HL-60 (cell line): ENCODE measurements at regions not wholly inside any gene's neighbourhood (a gene's known extent, or its start where the extent isn't known, plus 50 kb on each side); places are given as distances from the start of the nearest gene placed in this dataset.

Source experiments
- DNase-seq, 2 experiments: peaks; one replicate each; pipeline ENCODE4 v3.0.0-alpha.2; 2010 to 2020; ENCODE audit warnings: low read depth in 1 of 2, low spot score in 1 of 2
- H3K27ac ChIP-seq: fragments of 250-450 bp; sonication (Bioruptor Pico); replicated peaks from 2 replicates; pipeline ENCODE4 v1.5.1; 2020; ENCODE audit warnings: mild to moderate bottlenecking, moderate library complexity
- H3K27me3 ChIP-seq: fragments of 250-450 bp; sonication (Bioruptor Pico); 2 replicates; pipeline ENCODE4 v1.5.1; 2021; ENCODE audit warnings: mild to moderate bottlenecking, moderate library complexity; ENCODE audit not compliant: insufficient read depth, poor library complexity, severe bottlenecking
- H3K4me3 ChIP-seq: replicated peaks from 2 replicates; pipeline ENCODE4 v1.5.1; 2011; ENCODE audit warnings: mild to moderate bottlenecking, control low read depth, low read length; ENCODE audit not compliant: insufficient read depth
- CTCF ChIP-seq: IDR thresholded peaks from one replicate; pipeline ENCODE4 v1.5.1; 2011; ENCODE audit warnings: low read length, control low read depth, inconsistent platforms; ENCODE audit not compliant: insufficient read depth
- GABPA ChIP-seq: IDR thresholded peaks from 2 replicates; pipeline ENCODE4 v1.6.1; 2012; ENCODE audit warnings: low read depth
- POLR2AphosphoS5 ChIP-seq: IDR thresholded peaks from 2 replicates; pipeline ENCODE4 v1.6.1; 2012; ENCODE audit warnings: low read depth
- REST ChIP-seq: IDR thresholded peaks from 2 replicates; pipeline ENCODE4 v1.6.1; 2012; ENCODE audit warnings: low read depth; ENCODE audit not compliant: insufficient replicate concordance
- SPI1 ChIP-seq: IDR thresholded peaks from 2 replicates; pipeline ENCODE4 v1.6.1; 2012; ENCODE audit warnings: low read depth, mild to moderate bottlenecking, borderline replicate concordance

GRCh38 chr4:31341601-31342359, 621.6 kb downstream of the PCDH7 start:
- no peak overlapping the region for H3K27ac ChIP-seq
- DNase-seq = no peak

GRCh38 chr4:31343061-31343460, 622.9 kb downstream of the PCDH7 start:
- no peak for DNase-seq
- no peak overlapping the region for H3K27ac ChIP-seq
- TF ChIP-seq GABPA (no peak), CTCF (no peak), REST (no peak), SPI1 (no peak), POLR2AphosphoS5 (no peak)
- no peak overlapping the region for H3K4me3 ChIP-seq
- H3K27me3 ChIP-seq = no peaks in the 10 kb centered on the region

More at GRCh38 chr4:31341601-31342359, 621.6 kb downstream of the PCDH7 start:
- Histone ChIP-seq H3K27me3 (no peaks in the 10 kb centered on the region), H3K4me3 (no peak overlapping the region)
- TF ChIP-seq GABPA (no peak), REST (no peak), SPI1 (no peak), CTCF (no peak), POLR2AphosphoS5 (no peak)

- TF ChIP-seq GABPA (no peak), POLR2AphosphoS5 (no peak), REST (no peak), CTCF (no peak), SPI1 (no peak)
- no peak for DNase-seq
- Histone ChIP-seq H3K4me3 (no peak overlapping the region), H3K27me3 (no peaks in the 10 kb centered on the region), H3K27ac (no peak overlapping the region)
Measured at GRCh38 chr4:31349907-31350306, 629.7 kb downstream of the PCDH7 start.
